HG02981 (cell line): ENCODE measurements at regions not wholly inside any gene's neighbourhood (a gene's known extent, or its start where the extent isn't known, plus 50 kb on each side); places are given as distances from the start of the nearest gene placed in this dataset.

Experiments
- ATAC-seq: cut with Tn5 transposase; IDR thresholded peaks from one replicate; pipeline ENCODE4 v1.9.1; 2021; ENCODE audit warnings: mild to moderate bottlenecking, moderate library complexity; ENCODE audit not compliant: unreplicated experiment

DNA sequence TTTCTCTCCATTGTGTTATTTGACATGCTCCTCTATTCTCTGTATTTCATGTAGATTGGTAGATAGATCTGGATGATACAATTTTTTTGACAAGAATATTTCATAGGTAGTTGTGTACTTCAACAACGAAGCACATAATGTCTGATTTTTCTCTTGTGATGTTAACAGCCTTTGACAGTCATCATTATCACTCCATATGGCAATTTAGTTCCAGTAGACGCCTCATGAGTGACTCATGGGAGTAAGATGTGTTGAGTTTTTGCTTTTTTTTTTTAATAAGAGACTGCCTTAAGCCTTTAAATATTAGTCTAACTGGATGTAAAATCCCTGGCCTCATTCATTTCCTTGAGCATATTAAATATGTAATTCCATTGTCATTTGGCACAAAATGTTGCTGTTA, 123.5 kb upstream of the ZNF32 start:
- ATAC-seq: no peak

- no peak for ATAC-seq
These were observed 123.0 kb upstream of the ZNF32 start for GRCh38 chr10:43771675-43772074.

DNA sequence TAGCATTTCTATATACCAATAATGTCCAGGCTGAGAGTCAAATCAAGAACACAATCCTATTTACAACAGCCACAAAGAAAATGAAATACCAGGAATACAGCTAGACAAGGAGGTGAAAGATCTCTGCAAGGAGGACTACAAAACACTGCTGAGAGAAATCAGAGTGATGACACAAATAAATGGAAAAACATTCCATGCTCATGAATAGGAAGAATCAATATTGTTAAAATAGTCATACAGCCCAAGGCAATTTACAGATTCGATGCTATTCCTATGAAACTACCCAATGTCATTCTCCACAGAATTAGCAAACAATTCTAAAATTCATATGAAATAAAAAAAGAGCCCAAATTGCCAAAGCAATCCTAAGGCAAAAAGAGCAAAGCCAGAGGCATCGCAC, 116.8 kb upstream of the ZNF32 start:
- ATAC-seq: no peak

DNA sequence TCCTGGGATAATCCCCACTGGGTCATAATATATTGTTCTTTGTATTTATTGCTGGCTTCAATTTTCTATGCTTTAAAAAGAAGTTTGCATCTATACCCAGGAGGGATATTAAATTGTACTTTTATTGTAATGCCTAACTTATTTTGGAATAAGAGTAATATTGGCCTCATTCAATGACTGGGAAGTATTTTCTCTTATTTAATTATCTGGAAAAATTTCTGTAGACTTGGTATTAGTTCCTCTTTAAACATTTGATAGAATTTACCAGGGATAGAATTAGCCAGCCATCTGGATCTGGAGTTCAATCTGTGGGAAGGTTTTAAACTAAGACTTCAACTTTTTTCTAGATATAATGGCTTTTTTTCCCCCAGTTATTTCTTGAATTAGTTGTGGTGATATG, 115.2 kb upstream of the ZNF32 start:
- ATAC-seq: no peak

GRCh38 chr10:43760514-43760913, 111.8 kb upstream of the ZNF32 start:
- ATAC-seq: no peak

DNA sequence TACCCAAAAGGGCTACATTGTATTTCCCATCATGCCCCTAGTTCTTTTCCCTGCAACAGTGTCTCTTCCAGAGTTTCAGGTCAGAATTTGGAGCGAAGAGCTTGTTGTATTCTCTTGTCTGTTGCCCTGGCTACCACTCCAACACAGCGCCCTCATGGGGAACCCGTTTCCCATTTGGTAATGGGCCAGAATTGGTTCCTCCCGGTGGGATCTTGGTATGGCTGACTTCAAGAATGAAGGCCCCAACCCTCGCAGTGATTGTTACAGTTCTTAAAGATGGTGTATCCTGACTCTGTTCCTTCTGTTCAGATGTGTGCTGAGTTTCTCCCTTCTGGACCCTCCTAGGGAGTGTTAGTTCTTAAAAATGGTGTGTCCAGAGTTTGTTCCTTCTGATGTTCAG, 110.5 kb upstream of the ZNF32 start:
- no peak for ATAC-seq

GRCh38 chr10:43756341-43756740, 107.7 kb upstream of the ZNF32 start:
- ATAC-seq: no peak

- ATAC-seq: no peak
These were observed 106.0 kb upstream of the ZNF32 start for GRCh38 chr10:43754569-43755260.

DNA sequence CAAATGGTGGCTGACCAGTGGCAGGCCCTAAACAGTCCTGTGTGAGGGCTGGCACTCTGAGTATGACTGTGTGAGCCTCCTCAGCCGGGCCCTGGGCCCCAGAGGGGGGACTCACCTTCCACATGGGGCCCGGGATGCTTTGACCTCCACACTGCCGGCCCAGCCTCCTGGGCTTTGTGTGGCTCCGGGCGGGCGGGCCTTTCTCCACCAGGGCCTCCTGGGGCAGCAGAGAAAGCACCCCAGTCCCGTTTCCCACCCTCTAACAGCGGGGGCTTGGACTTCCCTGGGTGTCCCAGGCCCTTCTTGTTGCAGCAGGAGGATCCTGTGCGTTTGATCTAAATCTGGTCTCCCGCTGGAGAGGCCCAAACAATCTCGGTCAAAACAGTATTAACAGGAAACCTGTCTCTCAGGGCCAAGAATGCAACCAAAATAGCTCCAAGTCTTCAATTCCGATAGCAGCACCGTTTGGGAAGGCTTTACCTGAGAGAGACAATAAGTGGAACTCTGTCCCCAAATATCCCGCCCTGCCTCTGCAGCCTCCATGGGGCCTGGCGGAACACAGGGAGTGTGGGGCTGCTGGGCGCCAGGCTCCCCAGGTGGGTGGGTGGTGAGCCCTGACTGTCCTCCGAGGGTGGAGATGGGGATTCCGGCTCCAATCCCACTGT, 104.8 kb upstream of the ZNF32 start:
- no peak for ATAC-seq

- no peak for ATAC-seq
These were observed 104.0 kb upstream of the ZNF32 start for GRCh38 chr10:43752682-43753081.

DNA sequence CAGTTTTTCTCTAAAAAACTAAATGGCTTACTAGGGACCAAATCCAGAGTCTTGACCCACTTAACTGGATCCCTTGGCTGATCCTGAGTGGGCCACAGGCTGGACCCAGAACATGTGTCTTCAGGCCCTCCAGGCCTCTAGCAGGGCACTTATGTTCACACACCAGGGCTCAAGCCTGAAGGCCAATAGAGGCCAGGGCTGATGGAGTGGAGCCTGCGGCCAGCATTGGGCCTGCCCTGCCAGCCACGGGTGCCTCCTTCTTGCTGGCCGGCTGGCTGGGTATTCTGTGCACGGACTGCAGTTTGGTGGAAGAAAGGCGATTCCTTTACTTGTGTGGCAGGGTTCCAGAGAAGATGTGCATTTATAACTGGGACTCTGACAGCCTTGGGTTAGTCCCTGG, 103.0 kb upstream of the ZNF32 start:
- ATAC-seq: no peak

DNA sequence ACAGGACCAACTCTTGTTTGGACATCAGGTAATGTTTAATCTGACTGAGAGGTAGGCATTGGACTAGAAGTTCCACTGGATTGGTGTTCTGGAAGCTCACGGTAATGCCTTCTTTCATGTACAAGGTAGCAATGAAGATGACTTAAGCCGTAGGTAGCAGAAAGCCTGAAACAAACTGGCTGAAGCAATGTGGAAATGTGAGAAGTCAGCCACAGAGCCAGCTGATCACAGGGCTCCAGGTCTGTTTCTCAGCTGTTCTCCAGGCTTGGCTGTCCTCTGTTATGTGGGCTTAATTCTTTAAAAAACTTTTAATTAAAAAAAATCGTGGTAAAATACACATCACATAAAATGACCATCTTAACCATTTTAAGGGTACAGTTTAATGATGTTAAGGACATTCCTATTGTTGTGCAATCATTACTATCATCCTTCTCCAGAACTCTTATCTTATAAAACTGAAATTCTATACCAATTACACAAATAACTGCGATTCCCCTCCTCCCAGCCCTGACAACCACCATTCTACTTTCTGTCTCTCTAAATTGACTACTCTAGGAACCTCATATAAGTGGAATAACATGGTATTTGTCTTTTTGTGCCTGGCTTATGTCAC, 101.4 kb upstream of the ZNF32 start:
- ATAC-seq: no peak

DNA sequence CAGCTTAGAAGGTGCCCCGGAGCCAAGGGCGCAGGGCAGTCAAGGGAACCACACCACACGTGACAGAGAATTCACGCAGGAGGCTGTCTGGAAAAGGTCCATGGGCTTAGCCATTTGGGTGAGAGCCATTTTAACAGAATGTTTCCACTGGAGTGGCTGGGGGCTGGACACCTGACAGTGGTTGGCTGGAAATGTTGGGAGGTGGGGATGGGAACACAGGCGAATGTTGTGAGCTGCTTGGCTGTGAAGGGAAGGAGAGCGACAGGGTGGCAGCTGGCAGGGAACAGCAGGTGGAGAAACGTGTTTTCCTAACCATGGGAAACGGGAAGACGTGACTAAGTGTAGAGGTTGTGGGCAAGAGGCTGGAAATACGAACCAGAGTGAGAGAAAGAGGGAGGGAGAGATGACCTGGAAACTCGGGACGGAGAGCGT, 100.5 kb upstream of the ZNF32 start:
- ATAC-seq: no peak

DNA sequence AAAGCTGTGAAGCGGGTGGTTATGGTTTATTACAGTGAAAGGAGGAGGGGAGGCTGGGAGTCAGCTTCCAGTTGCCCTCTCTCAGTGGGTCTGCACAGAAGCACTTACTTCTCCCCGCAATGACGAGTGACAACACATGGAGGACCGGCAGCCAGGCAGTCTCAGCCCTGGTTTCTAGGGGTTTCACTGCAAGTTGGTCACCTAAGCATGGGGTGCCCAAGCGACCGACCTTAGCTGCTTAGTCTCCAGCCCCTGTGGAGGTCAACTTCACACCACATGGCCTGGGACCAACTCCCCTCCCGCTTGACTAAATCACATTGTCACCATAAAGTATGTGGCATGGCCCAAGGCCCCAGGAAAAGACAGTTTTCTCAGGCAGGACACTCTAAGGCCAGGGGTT, 99.9 kb upstream of the ZNF32 start:
- no peak for ATAC-seq

- ATAC-seq: no peak
These were observed 98.2 kb upstream of the ZNF32 start for GRCh38 chr10:43746906-43747305.

- ATAC-seq: no peak
These were observed 90.5 kb upstream of the ZNF32 start for GRCh38 chr10:43739161-43739560.

GRCh38 chr10:43737003-43737402, 88.3 kb upstream of the ZNF32 start:
- no peak for ATAC-seq

GRCh38 chr10:43735907-43736306, 87.2 kb upstream of the ZNF32 start:
- ATAC-seq: no peak

DNA sequence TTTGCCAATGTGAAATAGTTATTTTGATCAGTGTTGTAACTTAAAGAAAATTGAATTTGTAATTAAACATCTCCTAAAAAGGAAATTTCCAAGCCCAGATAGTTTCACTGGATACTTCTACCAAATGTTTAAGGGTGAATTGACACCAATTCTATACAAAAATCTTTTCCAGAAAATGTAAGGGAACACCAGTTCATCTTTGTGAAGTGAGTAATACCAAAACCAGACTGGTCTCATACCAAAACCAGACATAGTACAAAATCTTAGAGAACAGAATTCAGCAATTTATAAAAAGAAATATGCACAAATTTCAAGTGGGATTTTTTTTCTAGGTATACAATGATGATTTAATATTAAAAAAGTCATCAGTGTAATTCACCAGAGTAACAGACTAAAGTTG, 86.0 kb upstream of the ZNF32 start:
- no peak for ATAC-seq

DNA sequence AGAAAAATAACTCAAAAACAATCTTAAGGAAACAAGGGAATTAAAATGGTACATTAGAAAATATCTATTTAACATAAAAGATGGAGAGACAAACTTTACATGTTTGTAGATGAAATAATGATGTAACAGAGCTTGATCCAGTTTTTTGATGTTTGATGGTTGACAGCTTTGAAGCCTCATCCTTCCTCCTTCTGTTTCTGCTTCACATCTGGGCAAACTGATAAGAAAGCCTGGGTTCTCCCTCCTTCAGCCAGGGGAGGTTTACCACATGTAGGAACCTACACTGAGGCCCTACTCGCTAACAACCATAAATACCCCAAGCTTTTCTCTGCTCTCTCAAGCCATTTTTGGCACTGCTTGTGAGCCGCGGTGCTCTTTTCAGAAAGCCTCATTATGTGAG, 82.8 kb upstream of the ZNF32 start:
- ATAC-seq: no peak

- ATAC-seq: no peak
These were observed 79.7 kb upstream of the ZNF32 start for GRCh38 chr10:43728425-43728824.

DNA sequence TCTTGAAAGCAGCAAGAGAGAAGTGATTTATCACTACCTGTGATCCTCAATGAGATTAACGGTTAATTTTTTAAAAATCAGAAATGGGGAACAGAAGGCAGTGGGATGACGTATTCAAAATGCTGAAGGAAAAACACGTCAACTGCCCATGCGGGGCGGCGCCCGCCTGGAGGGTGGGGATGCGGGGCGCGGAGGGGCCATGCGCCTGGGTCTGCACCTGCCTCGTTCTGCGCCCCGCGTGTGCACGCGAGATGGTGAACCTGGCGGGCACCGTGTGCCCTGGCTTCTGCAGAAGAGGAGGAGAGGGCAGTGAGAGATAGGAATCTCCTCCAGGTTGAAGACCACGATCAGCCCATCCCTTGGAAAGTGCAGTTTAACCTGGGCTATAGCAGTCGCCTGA, 79.3 kb upstream of the ZNF32 start:
- no peak for ATAC-seq
